ENCODE measurements at regions not wholly inside any gene's neighbourhood (a gene's known extent, or its start where the extent isn't known, plus 50 kb on each side); places are given as distances from the start of the nearest gene placed in this dataset.

- no peak for DNase-seq
- intact Hi-C loops (cut with DNase I): no loop called here
Observed at GRCh38 chr3:79845546-79845945, 77.7 kb upstream of the ROBO1 start.

- intact Hi-C loops (cut with DNase I): no loop called here
- no peak for DNase-seq
Observed at GRCh38 chr3:79844176-79844575, 76.4 kb upstream of the ROBO1 start.

GRCh38 chr3:79843180-79843579 lies 75.4 kb upstream of the ROBO1 start:
- DNase-seq: no peak
- intact Hi-C loops (cut with DNase I): no loop called here

- intact Hi-C loops (cut with DNase I): no loop called here
- DNase-seq: no peak
Observed at GRCh38 chr3:79835701-79836100, 67.9 kb upstream of the ROBO1 start.

- intact Hi-C loops (cut with DNase I): no loop called here
- no peak for DNase-seq
Observed at GRCh38 chr3:79824166-79824565, 56.4 kb upstream of the ROBO1 start.

- intact Hi-C loops (cut with DNase I): no loop called here
- DNase-seq: no peak
Observed at GRCh38 chr3:79822076-79822475, 54.3 kb upstream of the ROBO1 start.

- intact Hi-C loops (cut with DNase I): no loop called here
- DNase-seq: no peak
Observed at GRCh38 chr3:79820089-79820488, 52.3 kb upstream of the ROBO1 start.

- intact Hi-C loops (cut with DNase I): no loop called here
- no peak for DNase-seq
Observed at GRCh38 chr3:79818015-79818414, 50.2 kb upstream of the ROBO1 start.
